ENCODE measurements at regions not wholly inside any gene's neighbourhood (a gene's known extent, or its start where the extent isn't known, plus 50 kb on each side); places are given as distances from the start of the nearest gene placed in this dataset.
"Not testable (repeated sequence)": the region's sequence is repeated elsewhere in the genome, so short reads cannot be mapped to it uniquely, and the experiment has no call there.

- no peak for TF ChIP-seq EZH2phosphoT487 (IDR thresholded peaks at IDR 0.05; ENCODE audit: borderline replicate concordance)
- TF ChIP-seq, protein P1, sequence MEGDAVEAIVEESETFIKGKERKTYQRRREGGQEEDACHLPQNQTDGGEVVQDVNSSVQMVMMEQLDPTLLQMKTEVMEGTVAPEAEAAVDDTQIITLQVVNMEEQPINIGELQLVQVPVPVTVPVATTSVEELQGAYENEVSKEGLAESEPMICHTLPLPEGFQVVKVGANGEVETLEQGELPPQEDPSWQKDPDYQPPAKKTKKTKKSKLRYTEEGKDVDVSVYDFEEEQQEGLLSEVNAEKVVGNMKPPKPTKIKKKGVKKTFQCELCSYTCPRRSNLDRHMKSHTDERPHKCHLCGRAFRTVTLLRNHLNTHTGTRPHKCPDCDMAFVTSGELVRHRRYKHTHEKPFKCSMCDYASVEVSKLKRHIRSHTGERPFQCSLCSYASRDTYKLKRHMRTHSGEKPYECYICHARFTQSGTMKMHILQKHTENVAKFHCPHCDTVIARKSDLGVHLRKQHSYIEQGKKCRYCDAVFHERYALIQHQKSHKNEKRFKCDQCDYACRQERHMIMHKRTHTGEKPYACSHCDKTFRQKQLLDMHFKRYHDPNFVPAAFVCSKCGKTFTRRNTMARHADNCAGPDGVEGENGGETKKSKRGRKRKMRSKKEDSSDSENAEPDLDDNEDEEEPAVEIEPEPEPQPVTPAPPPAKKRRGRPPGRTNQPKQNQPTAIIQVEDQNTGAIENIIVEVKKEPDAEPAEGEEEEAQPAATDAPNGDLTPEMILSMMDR (conservative IDR thresholded peaks at IDR 0.05; ENCODE audit: low read length), result no peak
- Histone ChIP-seq H3K9me3 (ENCODE audit: insufficient read depth, low read depth, low read length) (no peaks in the 10 kb centered on the region; the same call in 1 of the 2 replicates), H4K20me1 (ENCODE audit: insufficient read depth, low read length, poor library complexity, severe bottlenecking) (no peaks in the 10 kb centered on the region), H3K4me1 (ENCODE audit: insufficient read depth, low read length, poor library complexity, severe bottlenecking) (peaks cover 20% of the 10 kb centered on the region), H3K4me3 (ENCODE audit: low read length, poor library complexity, severe bottlenecking) (no peak overlapping the region), H3K9me2 (replicated peaks; ENCODE audit: low read depth, low read length) (no peaks in the 10 kb centered on the region), H3K4me2 (ENCODE audit: low read depth, low read length, poor library complexity, severe bottlenecking) (no peak overlapping the region), H3K9ac (ENCODE audit: low read depth, low read length, poor library complexity, severe bottlenecking) (no peak overlapping the region), H3K79me2 (ENCODE audit: insufficient read depth, low read length) (no peaks in the 10 kb centered on the region), H3K36me3 (ENCODE audit: insufficient read depth, low read length) (no peaks in the 10 kb centered on the region), H3K27me3 (ENCODE audit: insufficient read depth, low read length, poor library complexity, severe bottlenecking) (no peaks in the 10 kb centered on the region), H3F3A (ENCODE audit: low read depth) (no peaks in the 10 kb centered on the region), H2AFZ (ENCODE audit: low read length) (no peak overlapping the region)
Observed at GRCh38 chr6:25157183-25157582, 122.0 kb upstream of the CARMIL1 start.

DNA sequence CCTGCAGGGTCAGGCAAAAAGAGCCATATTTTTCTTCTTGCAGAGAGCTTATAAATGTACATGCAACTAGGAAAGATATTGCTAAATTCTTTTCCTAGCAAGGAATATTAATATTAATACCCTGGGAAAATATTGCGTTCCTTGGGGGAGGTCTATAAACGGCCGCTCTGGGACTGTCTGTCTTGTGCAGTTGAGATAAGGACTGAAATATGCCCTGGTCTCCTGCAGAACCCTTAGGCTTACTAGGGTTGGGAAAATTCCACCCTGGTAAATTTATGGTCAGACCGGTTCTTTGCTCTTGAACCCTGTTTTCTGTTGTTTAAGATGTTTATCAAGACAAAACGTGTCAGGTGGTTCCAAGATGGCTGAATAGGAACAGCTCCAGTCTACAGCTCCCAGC lies 121.3 kb upstream of the CARMIL1 start:
- Histone ChIP-seq H3K4me3 (ENCODE audit: low read length, poor library complexity, severe bottlenecking) (no peak overlapping the region), H3K4me2 (ENCODE audit: low read depth, low read length, poor library complexity, severe bottlenecking) (no peak overlapping the region), H3K9me3 (ENCODE audit: insufficient read depth, low read depth, low read length) (no peaks in the 10 kb centered on the region; the same call in 1 of the 2 replicates), H3K9ac (ENCODE audit: low read depth, low read length, poor library complexity, severe bottlenecking) (no peak overlapping the region), H3K79me2 (ENCODE audit: insufficient read depth, low read length) (no peaks in the 10 kb centered on the region), H2AFZ (ENCODE audit: low read length) (no peak overlapping the region), H3F3A (ENCODE audit: low read depth) (no peaks in the 10 kb centered on the region), H4K20me1 (ENCODE audit: insufficient read depth, low read length, poor library complexity, severe bottlenecking) (no peaks in the 10 kb centered on the region), H3K36me3 (ENCODE audit: insufficient read depth, low read length) (no peaks in the 10 kb centered on the region), H3K9me2 (replicated peaks; ENCODE audit: low read depth, low read length) (no peaks in the 10 kb centered on the region), H3K27me3 (ENCODE audit: insufficient read depth, low read length, poor library complexity, severe bottlenecking) (no peaks in the 10 kb centered on the region), H3K4me1 (ENCODE audit: insufficient read depth, low read length, poor library complexity, severe bottlenecking) (peaks cover 20% of the 10 kb centered on the region)
- TF ChIP-seq, protein P1 (conservative IDR thresholded peaks at IDR 0.05; ENCODE audit: low read length), result no peak
- TF ChIP-seq EZH2phosphoT487 (IDR thresholded peaks at IDR 0.05; ENCODE audit: borderline replicate concordance), result no peak

DNA sequence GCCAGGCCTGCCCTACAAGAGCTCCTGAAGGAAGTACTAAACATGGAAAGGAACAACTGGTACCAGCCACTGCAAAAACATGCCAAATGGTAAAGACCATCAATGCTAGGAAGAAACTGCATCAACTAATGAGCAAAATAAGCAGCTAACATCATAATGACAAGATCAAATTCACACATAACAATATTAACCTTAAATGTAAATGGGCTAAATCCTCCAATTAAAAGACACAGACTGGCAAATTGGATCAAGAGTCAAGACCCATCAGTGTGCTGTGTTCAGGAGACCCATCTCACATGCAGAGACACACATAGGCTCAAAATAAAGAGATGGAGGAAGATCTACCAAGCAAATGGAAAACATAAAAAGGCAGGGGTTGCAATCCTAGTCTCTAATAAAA lies 119.0 kb upstream of the CARMIL1 start:
- H3K79me2 ChIP-seq (ENCODE audit: insufficient read depth, low read length); H3K9me3 ChIP-seq (ENCODE audit: insufficient read depth, low read depth, low read length); H3F3A ChIP-seq (ENCODE audit: low read depth); H3K27me3 ChIP-seq (ENCODE audit: insufficient read depth, low read length, poor library complexity, severe bottlenecking); H3K9ac ChIP-seq (ENCODE audit: low read depth, low read length, poor library complexity, severe bottlenecking); H2AFZ ChIP-seq (ENCODE audit: low read length); H4K20me1 ChIP-seq (ENCODE audit: insufficient read depth, low read length, poor library complexity, severe bottlenecking); H3K4me2 ChIP-seq (ENCODE audit: low read depth, low read length, poor library complexity, severe bottlenecking); H3K9me2 ChIP-seq (replicated peaks; ENCODE audit: low read depth, low read length); H3K4me1 ChIP-seq (ENCODE audit: insufficient read depth, low read length, poor library complexity, severe bottlenecking); H3K36me3 ChIP-seq (ENCODE audit: insufficient read depth, low read length); H3K4me3 ChIP-seq (ENCODE audit: low read length, poor library complexity, severe bottlenecking): not testable (repeated sequence)

- H3K9me2 ChIP-seq (replicated peaks; ENCODE audit: low read depth, low read length), result no peaks in the 10 kb centered on the region
- no peaks in the 10 kb centered on the region for H4K20me1 ChIP-seq (ENCODE audit: insufficient read depth, low read length, poor library complexity, severe bottlenecking)
- H3K27me3 ChIP-seq (ENCODE audit: insufficient read depth, low read length, poor library complexity, severe bottlenecking), result no peaks in the 10 kb centered on the region
- H3F3A ChIP-seq (ENCODE audit: low read depth), result no peaks in the 10 kb centered on the region
- H2AFZ ChIP-seq (ENCODE audit: low read length), result no peak overlapping the region; the same call in 1 of the 2 replicates
- H3K36me3 ChIP-seq (ENCODE audit: insufficient read depth, low read length), result no peaks in the 10 kb centered on the region
- H3K4me3 ChIP-seq (ENCODE audit: low read length, poor library complexity, severe bottlenecking), result peak overlapping the region; percentile 31
- peaks cover 34% of the 10 kb centered on the region for H3K4me1 ChIP-seq (ENCODE audit: insufficient read depth, low read length, poor library complexity, severe bottlenecking)
- no peak overlapping the region for H3K9ac ChIP-seq (ENCODE audit: low read depth, low read length, poor library complexity, severe bottlenecking)
- peak overlapping the region; percentile 56 for H3K4me2 ChIP-seq (ENCODE audit: low read depth, low read length, poor library complexity, severe bottlenecking)
- TF ChIP-seq EZH2phosphoT487 (IDR thresholded peaks at IDR 0.05; ENCODE audit: borderline replicate concordance), result no peak
- TF ChIP-seq, protein P1 (conservative IDR thresholded peaks at IDR 0.05; ENCODE audit: low read length), result no peak
- no peaks in the 10 kb centered on the region for H3K79me2 ChIP-seq (ENCODE audit: insufficient read depth, low read length)
- no peaks in the 10 kb centered on the region for H3K9me3 ChIP-seq (ENCODE audit: insufficient read depth, low read depth, low read length)
Observed at GRCh38 chr6:25165177-25165576, 114.0 kb upstream of the CARMIL1 start.

Data from Loucy (cell line).